CD14-positive monocyte (primary cell): ENCODE measurements at regions not wholly inside any gene's neighbourhood (a gene's known extent, or its start where the extent isn't known, plus 50 kb on each side); places are given as distances from the start of the nearest gene placed in this dataset.

ENCODE experiments used
- DNase-seq, 3 donors: peaks; one replicate each; pipeline ENCODE4 v3.0.0-alpha.2; 2011 to 2022
- H2AFZ ChIP-seq: 2 replicates; pipeline ENCODE4 v1.6.0; 2012; ENCODE audit warnings: mild to moderate bottlenecking, low read depth, low read length, inconsistent platforms; ENCODE audit not compliant: insufficient read depth, poor library complexity, severe bottlenecking
- H3K27ac ChIP-seq, 2 donors: 1 replicate in 1 of 2; 2 replicates in 1 of 2; pipeline ENCODE4 v1.5.1; 2012 to 2013; ENCODE audit warnings: low read length in 2 of 2, control low read depth in 1 of 2, inconsistent platforms in 1 of 2, low read depth in 1 of 2, mild to moderate bottlenecking in 1 of 2
- H3K27me3 ChIP-seq, 2 donors: one replicate each; pipeline versions ENCODE4 v1.6.0 to v1.6.1; 2011 to 2013; ENCODE audit warnings: low read length in 2 of 2; ENCODE audit not compliant: control insufficient read depth in 2 of 2, insufficient read depth in 2 of 2
- H3K36me3 ChIP-seq, 2 donors: replicated peaks in 1 of 2; 1 replicate in 1 of 2; 2 replicates in 1 of 2; pipeline versions ENCODE4 v1.5.1 to v1.6.1; 2012 to 2013; ENCODE audit warnings: low read length in 2 of 2, control low read depth in 1 of 2, inconsistent platforms in 1 of 2, mild to moderate bottlenecking in 1 of 2; ENCODE audit not compliant: insufficient read depth in 2 of 2, control insufficient read depth in 1 of 2
- H3K4me1 ChIP-seq, 2 donors: 1 replicate in 1 of 2; 2 replicates in 1 of 2; pipeline versions ENCODE4 v1.5.1 to v1.6.1; 2012 to 2013; ENCODE audit warnings: low read length in 2 of 2, control low read depth in 1 of 2, inconsistent platforms in 1 of 2, mild to moderate bottlenecking in 1 of 2, moderate library complexity in 1 of 2; ENCODE audit not compliant: insufficient read depth in 2 of 2, control insufficient read depth in 1 of 2
- H3K4me2 ChIP-seq: replicated peaks from 2 replicates; pipeline ENCODE3; 2012; ENCODE audit warnings: low read length, moderate library complexity, mild to moderate bottlenecking; ENCODE audit not compliant: poor library complexity, severe bottlenecking; ENCODE audit errors: extremely low read depth
- H3K4me3 ChIP-seq, 3 experiments: fragments of 200-600 bp in 1 of 3; sonication (generic) in 1 of 3; replicated peaks in 1 of 3; 1 replicate in 2 of 3; 2 replicates in 1 of 3; pipeline ENCODE4 v1.5.1; 2011 to 2013; ENCODE audit warnings: low read length in 3 of 3, mild to moderate bottlenecking in 3 of 3, control low read depth in 2 of 3, low read depth in 2 of 3, inconsistent platforms in 1 of 3, moderate library complexity in 1 of 3
- H3K79me2 ChIP-seq: 2 replicates; pipeline ENCODE4 v1.6.0; 2012; ENCODE audit warnings: mild to moderate bottlenecking, control low read depth, inconsistent platforms, low read length, moderate library complexity; ENCODE audit not compliant: insufficient read depth
- H3K9ac ChIP-seq: 2 replicates; pipeline ENCODE4 v1.6.0; 2017; ENCODE audit warnings: low read length, mild to moderate bottlenecking; ENCODE audit not compliant: insufficient read depth, poor library complexity, severe bottlenecking
- H3K9me3 ChIP-seq, 2 donors: replicated peaks in 1 of 2; 1 replicate in 1 of 2; 2 replicates in 1 of 2; pipeline versions ENCODE4 v1.5.1 to v1.6.1; 2012 to 2013; ENCODE audit warnings: low read length in 2 of 2, control low read depth in 1 of 2; ENCODE audit not compliant: control insufficient read depth in 1 of 2, insufficient read depth in 1 of 2
- H4K20me1 ChIP-seq: 2 replicates; pipeline ENCODE4 v1.6.0; 2012; ENCODE audit warnings: mild to moderate bottlenecking, low read length, control low read depth, moderate library complexity; ENCODE audit not compliant: insufficient read depth
- H3K27ac Mint-ChIP-seq, 7 donors: one replicate each; pipeline ENCODE4 v1.8.0; 2020; ENCODE audit warnings: mild to moderate bottlenecking in 7 of 7, mixed read lengths in 7 of 7, moderate library complexity in 6 of 7, inconsistent platforms in 2 of 7
- H3K27me3 Mint-ChIP-seq, 3 donors: one replicate each; pipeline ENCODE4 v1.8.0; 2021 to 2022; ENCODE audit warnings: low read depth in 3 of 3, mild to moderate bottlenecking in 3 of 3, mixed read lengths in 3 of 3, moderate library complexity in 3 of 3, inconsistent platforms in 1 of 3
- H3K36me3 Mint-ChIP-seq, 2 donors: one replicate each; pipeline ENCODE4 v1.8.0; 2020; ENCODE audit warnings: mixed read lengths in 2 of 2, inconsistent platforms in 1 of 2, mild to moderate bottlenecking in 1 of 2
- H3K4me1 Mint-ChIP-seq: one replicate; pipeline ENCODE4 v1.8.0; 2020; ENCODE audit warnings: mild to moderate bottlenecking, mixed read lengths
- H3K4me3 Mint-ChIP-seq, 2 donors: one replicate each; pipeline ENCODE4 v1.8.0; 2020; ENCODE audit warnings: mild to moderate bottlenecking in 2 of 2, mixed read lengths in 2 of 2, moderate library complexity in 1 of 2
- H3K9me3 Mint-ChIP-seq, 7 donors: one replicate each; pipeline ENCODE4 v1.8.0; 2020 to 2022; ENCODE audit warnings: mixed read lengths in 7 of 7, mild to moderate bottlenecking in 6 of 7, moderate library complexity in 6 of 7, inconsistent platforms in 2 of 7
- WGBS: methylation state at CpG from one replicate; pipeline ENCODE4 v1.1.5; 2013; ENCODE audit warnings: missing lambda C conversion rate; ENCODE audit not compliant: insufficient coverage; 5-methylcytosine and 5-hydroxymethylcytosine counted together
- intact Hi-C, 2 donors: fragments of 100-400 bp; cut with micrococcal nuclease; formaldehyde crosslinking; loops; one replicate each; pipeline versions ENCODE4 v1.15.0 to v1.15.1; 2023
- TF ChIP-seq, protein P1 (sequence below): fragments of 200-600 bp; IDR thresholded peaks from one replicate; pipeline ENCODE4 v1.8.0; 2022; ENCODE audit warnings: antibody characterized with exemption, mild to moderate bottlenecking

- no peak overlapping the region for H3K4me2 ChIP-seq
- no peaks in the 10 kb centered on the region for H3K36me3 ChIP-seq
- intact Hi-C loops = no loop called here
- H4K20me1 ChIP-seq = no peaks in the 10 kb centered on the region
- Mint-ChIP-seq H3K4me3 (no peak overlapping the region), H3K36me3 (no peaks in the 10 kb centered on the region), H3K27me3 (no peaks in the 10 kb centered on the region), H3K27ac (no peak overlapping the region), H3K4me1 (no peaks in the 10 kb centered on the region), H3K9me3 (peaks cover 1 to 7% (median 4%) of the 10 kb centered on the region in 7 donors)
- no peak for DNase-seq
- no peaks in the 10 kb centered on the region for H3K4me1 ChIP-seq
- no peak overlapping the region for H3K27ac ChIP-seq
- no peak overlapping the region for H3K4me3 ChIP-seq
- peaks cover 0 to 3% of the 10 kb centered on the region in 2 donors for H3K9me3 ChIP-seq
- H2AFZ ChIP-seq = no peak overlapping the region
- no peaks in the 10 kb centered on the region for H3K27me3 ChIP-seq
- H3K79me2 ChIP-seq = no peaks in the 10 kb centered on the region
- no peak overlapping the region for H3K9ac ChIP-seq
- TF ChIP-seq, protein P1, sequence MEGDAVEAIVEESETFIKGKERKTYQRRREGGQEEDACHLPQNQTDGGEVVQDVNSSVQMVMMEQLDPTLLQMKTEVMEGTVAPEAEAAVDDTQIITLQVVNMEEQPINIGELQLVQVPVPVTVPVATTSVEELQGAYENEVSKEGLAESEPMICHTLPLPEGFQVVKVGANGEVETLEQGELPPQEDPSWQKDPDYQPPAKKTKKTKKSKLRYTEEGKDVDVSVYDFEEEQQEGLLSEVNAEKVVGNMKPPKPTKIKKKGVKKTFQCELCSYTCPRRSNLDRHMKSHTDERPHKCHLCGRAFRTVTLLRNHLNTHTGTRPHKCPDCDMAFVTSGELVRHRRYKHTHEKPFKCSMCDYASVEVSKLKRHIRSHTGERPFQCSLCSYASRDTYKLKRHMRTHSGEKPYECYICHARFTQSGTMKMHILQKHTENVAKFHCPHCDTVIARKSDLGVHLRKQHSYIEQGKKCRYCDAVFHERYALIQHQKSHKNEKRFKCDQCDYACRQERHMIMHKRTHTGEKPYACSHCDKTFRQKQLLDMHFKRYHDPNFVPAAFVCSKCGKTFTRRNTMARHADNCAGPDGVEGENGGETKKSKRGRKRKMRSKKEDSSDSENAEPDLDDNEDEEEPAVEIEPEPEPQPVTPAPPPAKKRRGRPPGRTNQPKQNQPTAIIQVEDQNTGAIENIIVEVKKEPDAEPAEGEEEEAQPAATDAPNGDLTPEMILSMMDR = no peak
Observed at GRCh38 chr18:38038242-38038641, 472.6 kb upstream of the CELF4 start.

- no peak overlapping the region for H3K4me3 Mint-ChIP-seq
Observed at GRCh38 chr18:38035193-38035592, 469.6 kb upstream of the CELF4 start.

More at GRCh38 chr18:38035193-38035592, 469.6 kb upstream of the CELF4 start:
- Histone ChIP-seq H2AFZ (no peak overlapping the region), H3K4me1 (no peaks in the 10 kb centered on the region), H3K27me3 (no peaks in the 10 kb centered on the region), H3K9me3 (no peaks in the 10 kb centered on the region), H4K20me1 (no peaks in the 10 kb centered on the region), H3K27ac (no peak overlapping the region), H3K9ac (no peak overlapping the region), H3K79me2 (no peaks in the 10 kb centered on the region), H3K4me2 (no peak overlapping the region), H3K4me3 (no peak overlapping the region), H3K36me3 (no peaks in the 10 kb centered on the region)
- H3K4me1 Mint-ChIP-seq = no peaks in the 10 kb centered on the region
- no peaks in the 10 kb centered on the region for H3K27me3 Mint-ChIP-seq
- intact Hi-C loops = no loop called here
- DNase-seq = no peak
- no peak overlapping the region for H3K27ac Mint-ChIP-seq
- TF ChIP-seq, protein P1 = no peak
- no peaks in the 10 kb centered on the region for H3K36me3 Mint-ChIP-seq
- WGBS = 77% methylated on average over 2 of the region's 3 CpGs
- peaks cover 2 to 10% (median 4%) of the 10 kb centered on the region in 7 donors for H3K9me3 Mint-ChIP-seq
